ENCODE measurements at regions not wholly inside any gene's neighbourhood (a gene's known extent, or its start where the extent isn't known, plus 50 kb on each side); places are given as distances from the start of the nearest gene placed in this dataset.

GRCh38 chr11:87753143-87753542 is 422.1 kb downstream of the RAB38 start:
- TF ChIP-seq POLR2A (IDR thresholded peaks at IDR 0.05; ENCODE audit: low read depth, low read length) (no peak), POU2F2 (IDR thresholded peaks at IDR 0.05; ENCODE audit: low read depth, low read length) (no peak), TAF1 (IDR thresholded peaks at IDR 0.05; ENCODE audit: low read depth, low read length) (no peak)
